ENCODE measurements at regions not wholly inside any gene's neighbourhood (a gene's known extent, or its start where the extent isn't known, plus 50 kb on each side); places are given as distances from the start of the nearest gene placed in this dataset.
"Not testable (repeated sequence)": the region's sequence is repeated elsewhere in the genome, so short reads cannot be mapped to it uniquely, and the experiment has no call there.

GRCh38 chr3:72655131-72655551 lies 193.1 kb downstream of the SHQ1 start:
- H3K4me3 ChIP-seq (ENCODE audit: low read depth, low read length), result no peak overlapping the region
- TF ChIP-seq CTCF (IDR thresholded peaks at IDR 0.05; ENCODE audit: borderline replicate concordance, insufficient read depth, low read depth, low read length), result no peak

DNA sequence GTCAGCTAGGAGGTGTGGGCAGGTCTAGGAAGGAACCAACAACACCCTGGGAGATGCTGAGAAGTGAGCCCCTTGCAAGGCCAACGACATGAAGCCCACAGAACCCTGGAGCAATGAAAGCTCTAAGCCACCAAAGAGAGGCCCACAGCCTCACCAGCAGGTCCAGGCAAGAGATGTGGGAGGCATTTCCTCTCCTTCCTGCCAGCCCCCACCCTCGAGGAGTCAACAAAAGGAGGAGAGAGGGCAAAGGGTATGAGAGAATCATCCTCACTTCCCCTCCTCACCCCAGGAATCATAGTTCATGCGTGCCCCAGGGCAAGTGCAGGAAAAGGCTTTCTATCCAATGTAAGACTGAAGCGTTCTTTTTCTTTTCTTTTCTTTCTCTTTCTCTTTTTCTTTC lies 195.8 kb downstream of the SHQ1 start:
- no peak for TF ChIP-seq CTCF (IDR thresholded peaks at IDR 0.05; ENCODE audit: borderline replicate concordance, insufficient read depth, low read depth, low read length)
- no peak overlapping the region for H3K4me3 ChIP-seq (ENCODE audit: low read depth, low read length)

DNA sequence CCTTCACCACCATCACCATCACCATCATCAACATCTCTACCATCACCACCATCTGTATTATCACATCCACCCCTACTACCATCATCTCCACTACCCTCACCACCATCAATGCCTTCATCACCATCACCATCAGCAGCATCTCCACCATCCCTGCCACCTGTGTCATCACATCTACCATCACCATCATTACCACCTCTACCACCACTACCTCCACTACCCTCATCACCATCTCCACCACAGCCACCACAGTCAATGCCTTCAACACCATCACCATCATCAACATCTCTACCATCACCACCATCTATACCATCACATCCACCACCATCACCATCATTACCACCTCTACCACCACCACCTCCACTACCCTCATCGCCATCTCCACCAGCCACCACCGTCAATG lies 196.7 kb downstream of the SHQ1 start:
- no peak for TF ChIP-seq CTCF (IDR thresholded peaks at IDR 0.05; ENCODE audit: borderline replicate concordance, insufficient read depth, low read depth, low read length)
- H3K4me3 ChIP-seq (ENCODE audit: low read depth, low read length), result no peak overlapping the region

DNA sequence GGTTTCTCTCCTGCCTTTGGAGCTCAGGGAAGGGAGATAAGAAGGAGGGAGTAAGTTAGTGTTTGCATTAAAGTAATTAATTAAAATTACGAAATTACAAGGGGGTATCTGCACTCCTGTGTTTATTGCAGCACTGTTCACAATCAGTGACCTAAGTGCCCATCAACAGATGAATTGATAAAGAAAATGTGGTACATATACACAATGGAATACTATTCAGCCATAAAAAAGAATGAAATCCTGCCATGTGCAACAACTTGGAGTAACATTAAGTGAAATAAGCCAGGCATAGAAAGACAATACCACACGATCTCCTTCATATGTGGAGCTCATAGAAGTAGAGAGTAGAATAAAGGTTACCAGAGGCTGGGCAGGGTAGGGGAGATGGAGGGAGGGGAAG lies 202.0 kb downstream of the SHQ1 start:
- no peak overlapping the region for H3K4me3 ChIP-seq (ENCODE audit: low read depth, low read length)
- no peak for TF ChIP-seq CTCF (IDR thresholded peaks at IDR 0.05; ENCODE audit: borderline replicate concordance, insufficient read depth, low read depth, low read length)

DNA sequence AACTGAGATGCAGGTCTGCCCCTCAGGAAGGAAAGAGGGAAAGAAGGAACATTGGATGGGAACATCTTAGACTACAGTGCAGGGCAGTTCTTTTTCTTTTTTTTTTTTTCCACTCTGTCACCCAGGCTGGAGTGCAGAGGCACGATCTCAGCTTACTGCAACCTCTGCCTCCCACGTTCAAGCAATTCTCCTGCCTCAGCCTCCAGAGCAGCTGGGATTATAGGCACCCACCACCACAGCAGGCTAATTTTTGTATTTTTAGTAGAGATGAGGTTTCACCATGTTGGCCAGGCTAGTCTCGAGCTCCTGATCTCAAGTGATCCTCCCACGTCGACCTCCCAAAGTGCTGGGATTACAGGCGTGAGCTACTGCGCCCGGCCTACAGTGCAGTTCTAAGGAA lies 204.6 kb downstream of the SHQ1 start:
- not testable (repeated sequence) for H3K4me3 ChIP-seq (ENCODE audit: low read depth, low read length)

DNA sequence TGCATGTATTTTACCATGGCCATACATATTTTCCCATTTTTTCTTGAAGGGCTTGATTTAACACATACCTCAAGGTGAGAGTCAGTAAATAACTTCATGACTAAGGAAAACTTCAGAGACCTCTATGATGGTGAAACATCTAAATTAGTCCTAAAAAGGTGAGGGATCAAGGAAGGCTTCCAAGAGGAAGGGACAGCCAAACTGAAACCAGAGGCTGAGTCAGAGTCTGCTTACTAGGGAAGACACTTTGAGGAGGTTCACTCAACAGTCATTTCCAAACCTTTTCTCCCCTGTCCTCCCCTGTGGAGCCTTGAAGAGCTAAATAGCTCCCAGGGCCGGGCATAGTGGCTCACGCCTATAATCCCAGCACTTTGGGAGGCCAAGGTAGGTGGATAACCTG lies 206.6 kb downstream of the SHQ1 start:
- TF ChIP-seq CTCF (IDR thresholded peaks at IDR 0.05; ENCODE audit: borderline replicate concordance, insufficient read depth, low read depth, low read length), result no peak
- no peak overlapping the region for H3K4me3 ChIP-seq (ENCODE audit: low read depth, low read length)

DNA sequence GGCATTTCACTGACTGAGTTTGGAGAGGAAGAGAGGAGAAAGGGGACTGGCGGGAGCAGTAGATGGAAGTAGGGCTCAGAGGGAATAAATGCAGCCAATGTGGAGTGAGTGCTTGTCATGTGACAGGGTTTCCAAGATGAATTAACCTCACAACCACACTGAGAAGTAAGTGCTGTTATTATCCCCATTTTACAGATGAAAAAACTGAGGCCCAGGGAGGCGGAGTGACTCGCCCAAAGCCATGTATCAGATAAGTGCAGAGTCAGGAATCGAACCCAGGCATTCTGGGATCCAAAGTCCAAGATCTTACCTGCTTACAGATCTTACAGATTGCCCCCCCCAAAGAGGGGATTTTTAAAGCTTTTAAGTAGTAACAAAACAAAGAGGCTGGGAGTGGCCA lies 207.2 kb downstream of the SHQ1 start:
- no peak for TF ChIP-seq CTCF (IDR thresholded peaks at IDR 0.05; ENCODE audit: borderline replicate concordance, insufficient read depth, low read depth, low read length)
- H3K4me3 ChIP-seq (ENCODE audit: low read depth, low read length), result no peak overlapping the region

DNA sequence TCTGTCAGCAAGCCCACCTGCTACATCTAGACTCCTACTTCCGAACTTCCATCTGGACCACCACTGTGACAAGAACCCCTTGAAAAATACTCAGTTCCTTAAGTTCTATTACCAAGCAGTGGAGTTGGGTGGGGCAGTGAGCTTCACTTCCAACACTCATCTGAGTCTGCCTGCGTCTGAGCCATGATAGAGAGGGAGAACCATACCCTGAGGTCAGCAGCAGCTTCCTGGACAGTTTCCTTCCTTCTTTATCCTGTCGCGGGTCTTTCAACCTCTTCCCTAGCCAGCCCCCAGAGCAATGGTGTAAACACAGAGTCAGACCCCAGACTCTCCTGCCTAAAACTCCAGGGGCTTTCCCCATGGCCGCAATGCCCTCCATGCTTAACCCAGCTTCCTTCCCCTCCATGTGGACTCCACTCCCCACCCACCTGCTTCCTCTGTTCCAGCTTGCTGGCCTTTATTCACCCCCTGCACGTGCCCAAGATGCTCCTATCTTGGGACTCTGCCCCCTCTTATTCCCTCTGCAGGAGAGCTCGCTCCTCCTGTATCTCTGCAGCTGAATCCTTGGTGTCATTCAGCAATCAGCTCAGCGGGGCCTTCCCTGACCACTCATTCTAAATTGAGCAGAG lies 211.2 kb downstream of the SHQ1 start:
- TF ChIP-seq CTCF (IDR thresholded peaks at IDR 0.05; ENCODE audit: borderline replicate concordance, insufficient read depth, low read depth, low read length), result no peak
- H3K4me3 ChIP-seq (ENCODE audit: low read depth, low read length), result no peak overlapping the region

Data from GM12875 (cell line).